Liver (tissue), 3 donors: ENCODE measurements at regions not wholly inside any gene's neighbourhood (a gene's known extent, or its start where the extent isn't known, plus 50 kb on each side); places are given as distances from the start of the nearest gene placed in this dataset.

Experiments
- ATF3 ChIP-seq: IDR thresholded peaks from 2 replicates; pipeline ENCODE4 v1.6.1; 2016; ENCODE audit warnings: antibody characterized with exemption
- CTCF ChIP-seq: fragments of 150-350 bp; IDR thresholded peaks from 2 replicates; pipeline ENCODE4 v1.5.1; 2017; ENCODE audit warnings: improper control_type of control experiment, low read depth, low read length; ENCODE audit not compliant: missing input control
- FOXA2 ChIP-seq: IDR thresholded peaks from 2 replicates; pipeline ENCODE4 v1.6.1; 2016; ENCODE audit warnings: antibody characterized with exemption
- MAX ChIP-seq: IDR thresholded peaks from 2 replicates; pipeline ENCODE4 v1.6.1; 2016; ENCODE audit warnings: antibody characterized with exemption
- RAD21 ChIP-seq, 2 donors: IDR thresholded peaks; 2 replicates each; pipeline ENCODE4 v1.6.1; 2016; ENCODE audit warnings: antibody characterized with exemption in 2 of 2, mild to moderate bottlenecking in 2 of 2
- REST ChIP-seq: IDR thresholded peaks from 2 replicates; pipeline ENCODE4 v1.6.1; 2016; ENCODE audit warnings: antibody characterized with exemption, mild to moderate bottlenecking
- SP1 ChIP-seq: IDR thresholded peaks from 2 replicates; pipeline ENCODE4 v1.6.1; 2018; ENCODE audit warnings: antibody characterized with exemption, mild to moderate bottlenecking
- TAF1 ChIP-seq: conservative IDR thresholded peaks from 2 replicates; pipeline ENCODE4 v1.6.1; 2016; ENCODE audit warnings: antibody characterized with exemption, mild to moderate bottlenecking
- YY1 ChIP-seq: IDR thresholded peaks from 2 replicates; pipeline ENCODE4 v1.6.1; 2016; ENCODE audit warnings: antibody characterized with exemption, mild to moderate bottlenecking
- ZBTB33 ChIP-seq: IDR thresholded peaks from 2 replicates; pipeline ENCODE4 v1.6.1; 2016; ENCODE audit warnings: antibody characterized with exemption
- donor health status: healthy.
- donor health status: healthy.

GRCh38 chr12:131197490-131197889 lies 243.8 kb downstream of the ADGRD1 start:
- TF ChIP-seq MAX (no peak), CTCF (no peak), REST (no peak), YY1 (no peak), FOXA2 (no peak), ATF3 (no peak), RAD21 (IDR thresholded peaks at IDR 0.05) (no peak), TAF1 (no peak), SP1 (no peak), ZBTB33 (no peak)
